ENCODE measurements at regions not wholly inside any gene's neighbourhood (a gene's known extent, or its start where the extent isn't known, plus 50 kb on each side); places are given as distances from the start of the nearest gene placed in this dataset.

GRCh38 chr10:71137701-71138100 is 74.7 kb upstream of the UNC5B start:
- TF ChIP-seq CTCF (conservative IDR thresholded peaks at IDR 0.05; ENCODE audit: low read length): no peak
- TF ChIP-seq EZH2phosphoT487 (IDR thresholded peaks at IDR 0.05; ENCODE audit: borderline replicate concordance): no peak

Measured in Loucy (cell line).